GM18867 (cell line): ENCODE measurements at regions not wholly inside any gene's neighbourhood (a gene's known extent, or its start where the extent isn't known, plus 50 kb on each side); places are given as distances from the start of the nearest gene placed in this dataset.
A peak's percentile ranks its signal among the peaks of the same experiment; 100 is the strongest.
"Not testable (repeated sequence)": the region's sequence is repeated elsewhere in the genome, so short reads cannot be mapped to it uniquely, and the experiment has no call there.

Experiments
- ATAC-seq: cut with Tn5 transposase; IDR thresholded peaks from one replicate; pipeline ENCODE4 v1.9.1; 2021; ENCODE audit warnings: mild to moderate bottlenecking, moderate library complexity; ENCODE audit not compliant: unreplicated experiment

DNA sequence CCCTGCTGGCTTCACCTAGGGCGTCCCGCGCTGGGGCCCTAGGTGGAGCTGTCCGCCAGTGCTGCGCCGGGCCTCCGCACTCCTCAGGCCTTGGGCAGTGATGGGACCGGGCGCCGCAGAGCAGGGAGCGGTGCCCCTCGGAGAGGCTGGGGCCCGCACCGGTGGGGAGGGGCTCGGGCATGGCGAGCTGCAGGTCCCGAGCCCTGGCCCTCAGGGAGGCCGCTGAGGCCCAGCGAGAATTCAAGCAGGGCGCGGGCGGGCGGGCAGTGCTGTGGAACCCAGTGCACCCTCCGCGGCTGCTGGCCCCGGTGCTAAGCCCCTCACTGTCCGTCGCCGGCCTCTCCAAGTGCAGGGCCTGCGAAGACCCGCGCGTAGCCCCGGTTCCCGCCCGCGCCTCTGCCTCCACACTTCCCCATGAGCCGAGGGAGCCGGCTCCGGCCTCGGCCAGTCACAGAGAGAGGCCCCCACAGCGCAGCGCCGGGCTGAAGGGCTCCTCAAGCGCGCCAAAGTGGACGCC lies 565.1 kb upstream of the NDST4 start:
- ATAC-seq = no peak

- ATAC-seq = no peak
Measured at GRCh38 chr4:115675719-115676118, 562.3 kb upstream of the NDST4 start.

GRCh38 chr4:115674485-115674884 lies 561.1 kb upstream of the NDST4 start:
- no peak for ATAC-seq

DNA sequence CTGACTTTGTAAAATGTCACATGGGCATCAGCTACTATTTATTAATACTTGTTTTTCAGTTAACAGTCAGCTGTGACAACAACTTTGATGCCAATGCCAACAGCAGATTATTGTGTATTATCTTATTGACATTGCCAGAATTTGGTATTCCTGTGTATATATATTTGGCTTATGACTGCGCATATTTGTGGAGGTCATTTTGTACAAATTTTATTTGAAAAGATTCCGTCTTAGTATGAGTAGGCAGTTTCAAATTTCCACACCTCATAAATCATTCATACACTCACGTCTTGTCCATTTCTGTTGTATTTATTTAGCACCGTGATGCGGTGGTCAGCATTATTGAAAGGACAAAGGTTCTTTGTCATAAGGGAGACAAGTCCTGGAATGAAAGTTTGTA lies 558.2 kb upstream of the NDST4 start:
- no peak for ATAC-seq

DNA sequence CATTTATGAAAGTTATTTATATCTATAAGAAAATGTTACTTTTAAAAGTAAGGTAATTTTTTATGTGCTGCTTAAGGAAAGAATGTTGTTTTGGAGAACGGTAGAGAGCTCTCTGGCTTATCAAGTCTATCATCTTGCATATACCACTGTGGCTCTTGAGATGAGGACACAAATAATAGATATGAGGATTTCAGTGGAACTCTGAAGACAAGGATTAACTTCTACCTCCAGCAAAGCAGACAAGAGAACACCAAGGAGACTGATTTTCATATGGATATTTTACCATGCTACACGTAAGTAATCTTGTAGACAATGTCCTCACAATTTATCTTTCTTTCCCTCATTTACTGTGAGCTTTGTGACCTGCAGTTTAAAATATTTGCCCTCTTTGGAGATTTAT lies 557.5 kb upstream of the NDST4 start:
- ATAC-seq = no peak

- no peak for ATAC-seq
Measured at GRCh38 chr4:115668396-115668795, 555.0 kb upstream of the NDST4 start.

GRCh38 chr4:115664285-115664684 lies 550.9 kb upstream of the NDST4 start:
- ATAC-seq = no peak

DNA sequence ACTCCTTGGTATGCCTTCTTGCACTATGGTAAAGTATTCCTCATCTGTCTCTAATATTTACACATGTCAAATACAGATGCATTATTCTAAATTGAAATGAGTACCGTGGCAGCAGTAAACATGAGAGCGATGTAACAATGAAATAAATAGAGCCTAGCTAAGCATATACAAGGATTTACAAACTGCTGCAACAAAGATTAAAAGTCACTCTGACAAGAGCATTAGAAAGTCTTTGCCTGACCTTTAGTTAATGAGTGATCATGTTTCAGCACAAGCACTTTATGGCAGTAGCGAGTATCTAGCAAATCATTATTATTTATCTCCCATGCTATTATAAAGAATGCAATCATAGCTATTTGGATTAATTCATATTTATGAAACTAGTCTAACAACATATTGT lies 547.0 kb upstream of the NDST4 start:
- no peak for ATAC-seq

- no peak for ATAC-seq
Measured at GRCh38 chr4:115657991-115658650, 544.7 kb upstream of the NDST4 start.

DNA sequence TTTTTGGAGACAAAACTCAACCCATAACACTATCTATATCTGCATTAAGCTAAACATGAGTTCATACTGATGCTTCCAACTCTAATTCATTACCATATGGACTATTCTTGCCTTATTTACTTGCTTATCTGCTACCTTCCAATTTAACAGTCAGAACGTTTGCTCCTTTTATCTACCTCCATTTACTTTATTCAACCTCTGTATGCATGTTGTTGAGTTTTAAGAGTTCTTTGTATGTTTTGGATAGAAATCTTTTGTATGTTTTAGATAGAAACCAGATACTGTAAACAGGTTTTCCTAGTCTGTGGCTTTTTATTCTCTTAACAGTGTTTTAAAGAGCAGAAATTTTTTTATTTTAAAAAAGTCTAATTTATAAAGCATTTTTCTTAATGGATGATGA lies 542.2 kb upstream of the NDST4 start:
- no peak for ATAC-seq

- no peak for ATAC-seq
Measured at GRCh38 chr4:115648786-115649185, 535.4 kb upstream of the NDST4 start.

DNA sequence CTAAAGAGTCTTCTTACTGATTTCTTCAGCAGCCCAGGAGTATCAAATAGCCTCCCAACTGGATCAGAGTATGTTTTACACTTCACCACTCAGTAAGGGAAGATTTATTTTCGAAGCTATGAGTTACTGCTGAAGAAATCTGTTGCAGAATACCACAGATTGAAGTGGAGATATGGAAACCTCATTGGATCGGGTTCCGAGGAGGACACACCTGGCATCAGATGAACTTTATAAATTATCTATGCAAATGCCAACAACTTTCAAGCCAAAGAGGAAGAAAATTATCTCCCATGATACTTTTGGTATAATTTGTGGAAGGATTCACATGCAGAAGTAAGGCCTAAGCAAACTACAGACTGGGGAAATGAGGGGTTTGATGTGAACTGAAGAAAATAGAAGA lies 515.9 kb upstream of the NDST4 start:
- no peak for ATAC-seq

DNA sequence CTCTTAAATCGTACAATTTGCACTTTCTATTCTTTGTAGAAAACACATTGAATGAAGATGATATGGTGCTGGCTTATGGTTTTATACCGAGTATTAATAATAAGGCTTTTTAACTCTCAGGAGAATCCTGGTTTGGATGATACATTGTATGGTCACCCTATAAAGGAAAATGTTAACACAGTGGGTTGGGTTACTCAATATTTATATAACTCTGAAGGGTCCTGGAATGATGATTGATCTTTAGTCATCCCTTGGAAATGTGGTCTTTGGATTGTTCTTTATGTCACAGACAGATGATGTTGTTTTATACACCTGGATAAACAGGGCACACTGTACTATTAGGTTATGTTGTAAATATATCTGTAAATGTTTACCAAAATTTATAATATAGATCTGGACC lies 496.2 kb upstream of the NDST4 start:
- ATAC-seq = no peak

GRCh38 chr4:115607311-115607710 lies 493.9 kb upstream of the NDST4 start:
- ATAC-seq = no peak

- no peak for ATAC-seq
Measured at GRCh38 chr4:115596265-115597001, 483.0 kb upstream of the NDST4 start.

GRCh38 chr4:115580901-115581300 lies 467.5 kb upstream of the NDST4 start:
- no peak for ATAC-seq

- no peak for ATAC-seq
Measured at GRCh38 chr4:115575851-115576250, 462.4 kb upstream of the NDST4 start.

DNA sequence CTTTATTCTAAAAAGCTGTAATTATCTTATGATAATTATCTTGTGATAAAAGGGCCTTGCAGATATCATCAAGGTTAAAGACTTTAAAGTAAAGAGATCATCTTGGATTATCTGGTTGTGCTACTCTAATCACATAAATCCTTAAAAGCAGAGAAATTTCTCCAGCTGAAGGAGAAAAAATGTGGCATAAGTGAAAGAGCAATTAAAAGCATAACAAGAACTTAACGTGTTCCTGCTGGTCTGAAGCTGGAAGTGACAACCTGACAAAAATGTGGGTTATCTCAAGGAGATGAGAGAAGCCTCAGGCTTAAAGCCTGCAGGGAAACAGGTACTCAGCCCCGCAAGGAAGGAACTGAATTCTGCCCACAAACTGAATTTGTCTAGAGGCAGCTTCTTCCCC lies 449.1 kb upstream of the NDST4 start:
- ATAC-seq = no peak

DNA sequence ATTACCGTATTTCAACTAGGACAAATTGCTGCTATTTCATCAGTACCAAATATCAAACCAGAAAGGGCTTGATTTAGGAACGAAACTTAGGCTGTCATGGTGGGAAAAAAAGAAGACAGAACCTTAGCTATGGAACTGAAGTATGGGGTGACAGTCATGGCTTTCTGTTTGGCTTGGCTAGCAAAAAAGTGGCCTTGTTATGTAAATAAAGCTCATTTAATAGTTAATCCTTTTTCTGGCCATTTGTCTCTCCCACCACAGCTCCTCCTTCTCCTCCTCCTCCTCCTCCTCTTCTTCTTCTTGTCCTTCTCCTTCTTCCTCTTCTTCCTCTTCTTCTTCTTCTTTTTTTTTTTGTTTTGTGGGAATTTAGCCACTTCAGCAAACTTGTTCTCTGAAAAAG lies 434.7 kb upstream of the NDST4 start:
- no peak for ATAC-seq

GRCh38 chr4:115537387-115537786 lies 424.0 kb upstream of the NDST4 start:
- no peak for ATAC-seq

GRCh38 chr4:115529126-115529525 lies 415.7 kb upstream of the NDST4 start:
- no peak for ATAC-seq

DNA sequence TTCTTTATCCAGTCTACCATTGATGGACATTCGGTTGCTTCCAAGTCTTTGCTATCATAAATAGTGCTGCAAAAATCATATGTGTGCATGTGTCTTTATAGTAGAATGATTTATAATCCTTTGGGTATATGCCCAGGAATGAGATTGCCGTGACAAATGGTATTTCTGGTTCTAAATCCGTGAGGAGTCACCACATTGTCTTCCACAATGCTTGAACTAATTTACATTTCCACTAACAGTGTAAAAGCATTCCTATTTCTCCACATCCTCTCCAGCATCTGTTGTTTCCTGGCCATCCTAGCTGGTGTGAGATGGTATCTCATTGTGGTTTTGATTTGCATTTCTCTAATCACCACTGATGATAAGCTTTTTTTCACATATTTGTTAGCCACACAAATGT lies 406.1 kb upstream of the NDST4 start:
- ATAC-seq = not testable (repeated sequence)

DNA sequence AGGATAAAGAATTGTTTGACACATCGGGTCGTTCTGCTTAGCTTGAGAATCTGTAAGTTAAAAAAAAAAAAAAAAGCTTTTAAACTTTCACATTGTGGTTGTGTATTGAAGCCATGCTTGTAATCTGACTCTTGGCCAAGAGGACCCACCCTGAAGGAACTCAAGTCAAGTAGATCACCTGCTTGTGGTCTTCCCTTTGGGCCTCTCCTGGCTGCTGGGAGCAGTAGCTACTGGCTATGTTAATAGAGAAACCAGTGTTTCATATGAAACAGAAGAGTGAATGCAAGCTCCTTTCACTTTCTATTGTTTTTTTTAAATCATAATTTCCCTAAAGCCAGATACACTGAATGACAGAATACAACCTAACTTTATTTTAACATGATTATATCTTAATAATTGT lies 402.4 kb upstream of the NDST4 start:
- ATAC-seq = peak; percentile 98
